ENCODE measurements at regions not wholly inside any gene's neighbourhood (a gene's known extent, or its start where the extent isn't known, plus 50 kb on each side); places are given as distances from the start of the nearest gene placed in this dataset.

- H3K9ac ChIP-seq (ENCODE audit: low read depth, low read length), result no peak overlapping the region
- H3K4me1 ChIP-seq (ENCODE audit: insufficient read depth, low read length), result no peaks in the 10 kb centered on the region
- H3K4me2 ChIP-seq (ENCODE audit: insufficient read depth, low read length), result no peak overlapping the region
- no peak overlapping the region for H3K27ac ChIP-seq (ENCODE audit: low read length)
- no peaks in the 10 kb centered on the region for H3K36me3 ChIP-seq (ENCODE audit: insufficient read depth, low read length)
- DNase-seq (no peak), ATAC-seq (ENCODE audit: insufficient read depth, low read depth) (no peak)
- H2AFZ ChIP-seq (ENCODE audit: low read depth, low read length), result no peak overlapping the region
- H3K79me2 ChIP-seq (ENCODE audit: insufficient read depth, low read length), result no peaks in the 10 kb centered on the region
- no peaks in the 10 kb centered on the region for H3K9me3 ChIP-seq (ENCODE audit: insufficient read depth, low read length, severe bottlenecking)
- H3K4me3 ChIP-seq (ENCODE audit: low read depth in 1 of 2, low read length in 2 of 2), result no peak overlapping the region
- peaks cover 8% of the 10 kb centered on the region for H3K27me3 ChIP-seq (ENCODE audit: insufficient read depth, low read length, poor library complexity)
- no peaks in the 10 kb centered on the region for H4K20me1 ChIP-seq (ENCODE audit: insufficient read depth, low read length)
- TF ChIP-seq EZH2 (IDR thresholded peaks at IDR 0.05; ENCODE audit: borderline replicate concordance, low read depth, low read length, severe bottlenecking) (no peak), CTCF (IDR thresholded peaks at IDR 0.05; ENCODE audit: borderline replicate concordance, extremely low read depth, low read length, poor library complexity, severe bottlenecking) (no peak)
Observed at GRCh38 chr2:217286833-217287232, 427.0 kb upstream of the TNP1 start.

- H3K4me1 ChIP-seq (ENCODE audit: insufficient read depth, low read length), result no peaks in the 10 kb centered on the region
- no peak for ATAC-seq (ENCODE audit: insufficient read depth, low read depth)
- H3K4me2 ChIP-seq (ENCODE audit: insufficient read depth, low read length), result no peak overlapping the region
- H3K27me3 ChIP-seq (ENCODE audit: insufficient read depth, low read length, poor library complexity), result peaks cover 8% of the 10 kb centered on the region
- no peak overlapping the region for H3K27ac ChIP-seq (ENCODE audit: low read length)
- TF ChIP-seq CTCF (IDR thresholded peaks at IDR 0.05; ENCODE audit: borderline replicate concordance, extremely low read depth, low read length, poor library complexity, severe bottlenecking), result no peak
- H3K4me3 ChIP-seq (ENCODE audit: low read depth in 1 of 2, low read length in 2 of 2), result no peak overlapping the region
- no peaks in the 10 kb centered on the region for H3K36me3 ChIP-seq (ENCODE audit: insufficient read depth, low read length)
- no peak for DNase-seq
- no peak overlapping the region for H2AFZ ChIP-seq (ENCODE audit: low read depth, low read length)
- no peaks in the 10 kb centered on the region for H4K20me1 ChIP-seq (ENCODE audit: insufficient read depth, low read length)
- H3K9ac ChIP-seq (ENCODE audit: low read depth, low read length), result no peak overlapping the region
- H3K9me3 ChIP-seq (ENCODE audit: insufficient read depth, low read length, severe bottlenecking), result no peaks in the 10 kb centered on the region
- H3K79me2 ChIP-seq (ENCODE audit: insufficient read depth, low read length), result no peaks in the 10 kb centered on the region
Observed at GRCh38 chr2:217285926-217286325, 426.1 kb upstream of the TNP1 start.

GRCh38 chr2:217283460-217283859 is 423.6 kb upstream of the TNP1 start:
- no peak overlapping the region for H3K9ac ChIP-seq (ENCODE audit: low read depth, low read length)
- no peaks in the 10 kb centered on the region for H4K20me1 ChIP-seq (ENCODE audit: insufficient read depth, low read length)
- no peak for ATAC-seq (ENCODE audit: insufficient read depth, low read depth)
- DNase-seq, result no peak
- no peaks in the 10 kb centered on the region for H3K4me1 ChIP-seq (ENCODE audit: insufficient read depth, low read length)
- no peak overlapping the region for H3K4me2 ChIP-seq (ENCODE audit: insufficient read depth, low read length)
- peaks cover 10% of the 10 kb centered on the region for H3K27me3 ChIP-seq (ENCODE audit: insufficient read depth, low read length, poor library complexity)
- H2AFZ ChIP-seq (ENCODE audit: low read depth, low read length), result no peak overlapping the region
- H3K4me3 ChIP-seq (ENCODE audit: low read depth in 1 of 2, low read length in 2 of 2), result no peak overlapping the region
- H3K9me3 ChIP-seq (ENCODE audit: insufficient read depth, low read length, severe bottlenecking), result no peaks in the 10 kb centered on the region
- no peak overlapping the region for H3K27ac ChIP-seq (ENCODE audit: low read length)
- H3K79me2 ChIP-seq (ENCODE audit: insufficient read depth, low read length), result no peaks in the 10 kb centered on the region
- TF ChIP-seq EZH2 (IDR thresholded peaks at IDR 0.05; ENCODE audit: borderline replicate concordance, low read depth, low read length, severe bottlenecking), result no peak
- TF ChIP-seq CTCF (IDR thresholded peaks at IDR 0.05; ENCODE audit: borderline replicate concordance, extremely low read depth, low read length, poor library complexity, severe bottlenecking), result no peak
- no peaks in the 10 kb centered on the region for H3K36me3 ChIP-seq (ENCODE audit: insufficient read depth, low read length)

GRCh38 chr2:217282531-217282930 is 422.7 kb upstream of the TNP1 start:
- no peak overlapping the region for H3K27ac ChIP-seq (ENCODE audit: low read length)
- H3K79me2 ChIP-seq (ENCODE audit: insufficient read depth, low read length), result no peaks in the 10 kb centered on the region
- DNase-seq (no peak), ATAC-seq (ENCODE audit: insufficient read depth, low read depth) (no peak)
- TF ChIP-seq EZH2 (IDR thresholded peaks at IDR 0.05; ENCODE audit: borderline replicate concordance, low read depth, low read length, severe bottlenecking) (no peak), CTCF (IDR thresholded peaks at IDR 0.05; ENCODE audit: borderline replicate concordance, extremely low read depth, low read length, poor library complexity, severe bottlenecking) (no peak)
- H3K36me3 ChIP-seq (ENCODE audit: insufficient read depth, low read length), result no peaks in the 10 kb centered on the region
- no peak overlapping the region for H3K4me2 ChIP-seq (ENCODE audit: insufficient read depth, low read length)
- H3K27me3 ChIP-seq (ENCODE audit: insufficient read depth, low read length, poor library complexity), result peaks cover 10% of the 10 kb centered on the region
- H3K4me1 ChIP-seq (ENCODE audit: insufficient read depth, low read length), result no peaks in the 10 kb centered on the region
- H3K4me3 ChIP-seq (ENCODE audit: low read depth in 1 of 2, low read length in 2 of 2), result no peak overlapping the region
- no peak overlapping the region for H2AFZ ChIP-seq (ENCODE audit: low read depth, low read length)
- H3K9ac ChIP-seq (ENCODE audit: low read depth, low read length), result no peak overlapping the region
- H4K20me1 ChIP-seq (ENCODE audit: insufficient read depth, low read length), result no peaks in the 10 kb centered on the region
- H3K9me3 ChIP-seq (ENCODE audit: insufficient read depth, low read length, severe bottlenecking), result no peaks in the 10 kb centered on the region
